ENCODE measurements at regions not wholly inside any gene's neighbourhood (a gene's known extent, or its start where the extent isn't known, plus 50 kb on each side); places are given as distances from the start of the nearest gene placed in this dataset.
A peak's percentile ranks its signal among the peaks of the same experiment; 100 is the strongest.

DNA sequence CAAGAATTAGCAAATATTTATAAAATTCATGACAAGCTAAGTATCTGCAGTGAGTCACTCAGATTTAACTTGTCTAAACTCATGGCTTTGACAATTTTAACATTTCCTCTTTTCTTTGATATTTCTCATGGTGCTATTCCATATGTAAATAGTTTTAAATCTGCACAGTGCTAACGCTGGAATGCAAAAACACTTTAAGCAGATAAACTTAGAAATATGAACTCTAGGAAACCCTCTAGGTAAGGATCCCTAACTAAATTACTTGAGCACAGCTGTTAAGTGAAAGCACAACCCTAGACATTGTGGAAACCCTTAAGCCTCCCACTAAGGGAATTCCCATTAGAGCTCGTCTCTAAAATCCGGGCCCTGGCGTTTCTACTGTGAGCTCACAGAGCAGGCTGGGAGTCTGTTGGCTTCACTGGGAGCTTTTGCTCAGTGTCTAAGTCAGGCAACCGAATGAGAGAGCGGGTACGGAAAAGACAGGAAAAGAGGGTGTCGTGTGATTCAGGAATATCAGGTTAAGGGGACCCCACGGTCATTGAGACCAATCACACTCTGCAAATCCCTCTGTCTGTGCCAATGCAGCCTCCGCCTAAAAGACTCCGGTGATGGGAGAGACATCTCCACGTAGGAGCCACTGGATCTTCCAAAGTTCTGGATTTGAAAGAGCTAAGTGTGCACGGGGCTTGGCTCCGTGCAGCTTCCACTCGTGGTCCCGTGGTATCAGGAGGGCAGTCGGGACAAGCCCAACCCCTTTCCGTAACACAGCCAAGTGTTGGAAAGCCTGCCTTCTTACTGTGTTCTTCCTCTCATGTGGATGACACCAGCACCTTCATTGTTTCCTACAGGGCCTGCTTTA, 112.3 kb upstream of the RPS6KA2 start:
- H3K79me2 ChIP-seq (ENCODE audit: insufficient read depth): no peaks in the 10 kb centered on the region
- no peaks in the 10 kb centered on the region for H4K20me1 ChIP-seq (ENCODE audit: insufficient read depth)
- H3K4me3 ChIP-seq: no peak overlapping the region
- H3K36me3 ChIP-seq (ENCODE audit: low read depth): no peaks in the 10 kb centered on the region
- TF ChIP-seq EZH2 (IDR thresholded peaks at IDR 0.05; ENCODE audit: insufficient read depth, poor library complexity, severe bottlenecking) (no peak), EZH2phosphoT487 (IDR thresholded peaks at IDR 0.05; ENCODE audit: insufficient read depth, low read depth) (no peak)
- no peaks in the 10 kb centered on the region for H3K9me3 ChIP-seq (ENCODE audit: low read depth)
- in situ Hi-C loops (cut with MboI): no loop called here
- H3F3A ChIP-seq (ENCODE audit: insufficient read depth): no peaks in the 10 kb centered on the region
- 71 to 74% methylated on average over 18 of the region's 18 CpGs for WGBS, 2 experiments (ENCODE audit: low coverage in 1 of 2, low lambda C conversion rate in 2 of 2, missing lambda C conversion rate in 2 of 2)
- H2AFZ ChIP-seq: no peak overlapping the region
- H3K9ac ChIP-seq: no peak overlapping the region
- H3K27ac ChIP-seq: no peak overlapping the region
- no peaks in the 10 kb centered on the region for H3K4me1 ChIP-seq (ENCODE audit: insufficient read depth)
- H3K9me2 ChIP-seq (ENCODE audit: insufficient read depth): no peaks in the 10 kb centered on the region
- no peaks in the 10 kb centered on the region for H3K27me3 ChIP-seq (replicated peaks; ENCODE audit: insufficient read depth)
- DNase-seq: no peak
- no peak overlapping the region for H3K4me2 ChIP-seq (ENCODE audit: unreplicated experiment)

DNA sequence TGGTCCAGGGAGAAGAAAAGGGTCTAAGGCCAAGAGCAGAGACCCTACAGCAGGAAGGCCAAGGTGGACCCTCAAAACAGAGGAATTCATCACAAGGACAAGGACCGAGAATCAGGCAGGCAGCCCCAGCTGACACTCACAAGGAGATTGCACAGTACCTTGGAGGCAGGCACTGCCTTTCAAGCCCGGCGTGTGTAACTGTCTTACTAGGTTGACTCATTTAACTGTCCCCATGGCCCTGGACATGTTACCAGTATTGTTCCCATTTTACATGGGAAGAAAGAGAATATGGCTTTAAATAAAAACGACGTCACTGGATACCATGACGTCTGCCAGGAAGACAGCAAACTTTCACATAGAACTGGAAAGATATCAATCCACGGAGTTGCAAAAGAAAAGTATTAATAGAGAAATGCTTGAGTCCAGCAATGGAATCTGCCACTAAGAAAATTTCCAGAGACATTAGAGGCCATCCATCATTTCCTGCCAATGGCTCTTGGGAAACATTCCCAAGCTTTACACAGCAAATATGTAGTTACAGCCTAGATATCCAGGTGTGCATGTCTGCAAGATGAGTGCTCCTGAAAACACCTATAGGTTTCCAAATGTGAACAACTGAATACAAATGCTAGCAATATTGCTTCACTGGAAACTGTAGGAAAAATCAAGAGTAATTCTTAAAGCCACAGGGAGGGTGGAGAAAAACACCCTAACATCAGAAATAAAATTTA, 111.5 kb upstream of the RPS6KA2 start:
- no peaks in the 10 kb centered on the region for H3K9me3 ChIP-seq (ENCODE audit: low read depth)
- H3F3A ChIP-seq (ENCODE audit: insufficient read depth): no peaks in the 10 kb centered on the region
- no peak overlapping the region for H2AFZ ChIP-seq
- no peaks in the 10 kb centered on the region for H3K4me1 ChIP-seq (ENCODE audit: insufficient read depth)
- no peaks in the 10 kb centered on the region for H3K79me2 ChIP-seq (ENCODE audit: insufficient read depth)
- H3K36me3 ChIP-seq (ENCODE audit: low read depth): no peaks in the 10 kb centered on the region
- in situ Hi-C loops (cut with MboI): no loop called here
- H3K4me3 ChIP-seq: no peak overlapping the region
- DNase-seq: no peak
- H3K9me2 ChIP-seq (ENCODE audit: insufficient read depth): no peaks in the 10 kb centered on the region
- TF ChIP-seq EZH2 (IDR thresholded peaks at IDR 0.05; ENCODE audit: insufficient read depth, poor library complexity, severe bottlenecking): no peak
- TF ChIP-seq EZH2phosphoT487 (IDR thresholded peaks at IDR 0.05; ENCODE audit: insufficient read depth, low read depth): no peak
- no peak overlapping the region for H3K4me2 ChIP-seq (ENCODE audit: unreplicated experiment)
- no peak overlapping the region for H3K9ac ChIP-seq
- no peak overlapping the region for H3K27ac ChIP-seq
- WGBS, 2 experiments (ENCODE audit: low coverage in 1 of 2, low lambda C conversion rate in 2 of 2, missing lambda C conversion rate in 2 of 2): 73 to 75% methylated on average over 7 of the region's 7 CpGs
- no peaks in the 10 kb centered on the region for H3K27me3 ChIP-seq (replicated peaks; ENCODE audit: insufficient read depth)
- H4K20me1 ChIP-seq (ENCODE audit: insufficient read depth): no peaks in the 10 kb centered on the region

DNA sequence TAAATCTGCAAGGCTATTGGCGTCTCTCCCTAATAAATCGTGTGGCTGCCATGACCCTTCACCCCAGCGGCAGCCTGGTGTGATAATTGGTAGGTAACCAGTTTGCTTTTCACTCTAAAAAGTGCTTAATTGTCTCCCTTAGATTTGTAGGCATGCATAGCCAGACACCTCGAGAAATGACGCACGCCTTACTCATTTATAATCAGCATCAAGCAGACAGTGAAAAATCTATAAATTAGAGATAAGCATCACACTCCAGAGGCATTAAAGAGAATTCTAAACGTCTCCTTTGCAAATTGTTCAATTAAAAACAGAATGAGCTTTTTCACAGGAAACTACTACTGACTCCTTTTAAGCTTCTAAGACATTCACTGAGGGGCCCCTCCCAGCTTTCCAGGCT, 110.2 kb upstream of the RPS6KA2 start:
- no peaks in the 10 kb centered on the region for H3K27me3 ChIP-seq (replicated peaks; ENCODE audit: insufficient read depth)
- H3K9me3 ChIP-seq (ENCODE audit: low read depth): no peaks in the 10 kb centered on the region
- no peaks in the 10 kb centered on the region for H4K20me1 ChIP-seq (ENCODE audit: insufficient read depth)
- H3K4me3 ChIP-seq: no peak overlapping the region
- TF ChIP-seq EZH2 (IDR thresholded peaks at IDR 0.05; ENCODE audit: insufficient read depth, poor library complexity, severe bottlenecking): no peak
- TF ChIP-seq EZH2phosphoT487 (IDR thresholded peaks at IDR 0.05; ENCODE audit: insufficient read depth, low read depth): no peak
- H3K36me3 ChIP-seq (ENCODE audit: low read depth): no peaks in the 10 kb centered on the region
- no peaks in the 10 kb centered on the region for H3K4me1 ChIP-seq (ENCODE audit: insufficient read depth)
- no peak overlapping the region for H2AFZ ChIP-seq
- H3K9me2 ChIP-seq (ENCODE audit: insufficient read depth): no peaks in the 10 kb centered on the region
- no peak overlapping the region for H3K9ac ChIP-seq
- H3K27ac ChIP-seq: no peak overlapping the region
- no peak for DNase-seq
- no peaks in the 10 kb centered on the region for H3F3A ChIP-seq (ENCODE audit: insufficient read depth)
- no peaks in the 10 kb centered on the region for H3K79me2 ChIP-seq (ENCODE audit: insufficient read depth)
- no peak overlapping the region for H3K4me2 ChIP-seq (ENCODE audit: unreplicated experiment)
- 52 to 61% methylated on average over 7 of the region's 7 CpGs for WGBS, 2 experiments (ENCODE audit: low coverage in 1 of 2, low lambda C conversion rate in 2 of 2, missing lambda C conversion rate in 2 of 2)
- in situ Hi-C loops (cut with MboI): no loop called here

DNA sequence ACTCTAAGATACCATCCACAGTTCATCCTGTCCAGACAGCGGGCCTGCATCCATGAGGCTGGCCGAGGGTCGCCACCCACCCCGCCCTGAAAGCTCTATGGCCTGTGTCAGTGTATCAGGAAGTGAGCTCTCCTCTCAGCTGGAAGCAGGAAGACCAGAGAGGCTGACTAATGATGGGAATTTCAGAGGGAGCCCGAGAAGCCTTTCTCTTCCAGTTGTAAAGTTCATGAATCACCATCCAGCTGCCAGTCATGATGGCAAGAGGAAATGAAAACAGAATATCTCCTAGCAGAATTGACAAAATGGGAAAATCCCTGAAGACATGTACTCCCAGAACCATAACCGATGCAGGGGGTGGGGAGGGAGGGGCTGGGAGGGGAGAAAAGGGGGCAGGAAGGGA, 109.6 kb upstream of the RPS6KA2 start:
- no peak overlapping the region for H3K9ac ChIP-seq
- in situ Hi-C loops (cut with MboI): no loop called here
- H2AFZ ChIP-seq: no peak overlapping the region
- no peaks in the 10 kb centered on the region for H3F3A ChIP-seq (ENCODE audit: insufficient read depth)
- H3K9me2 ChIP-seq (ENCODE audit: insufficient read depth): no peaks in the 10 kb centered on the region
- H3K36me3 ChIP-seq (ENCODE audit: low read depth): no peaks in the 10 kb centered on the region
- H3K9me3 ChIP-seq (ENCODE audit: low read depth): no peaks in the 10 kb centered on the region
- H3K4me2 ChIP-seq (ENCODE audit: unreplicated experiment): no peak overlapping the region
- TF ChIP-seq EZH2phosphoT487 (IDR thresholded peaks at IDR 0.05; ENCODE audit: insufficient read depth, low read depth) (no peak), EZH2 (IDR thresholded peaks at IDR 0.05; ENCODE audit: insufficient read depth, poor library complexity, severe bottlenecking) (no peak)
- DNase-seq: peak; percentile 47
- no peak overlapping the region for H3K4me3 ChIP-seq
- H4K20me1 ChIP-seq (ENCODE audit: insufficient read depth): no peaks in the 10 kb centered on the region
- no peaks in the 10 kb centered on the region for H3K79me2 ChIP-seq (ENCODE audit: insufficient read depth)
- WGBS, 2 experiments (ENCODE audit: low coverage in 1 of 2, low lambda C conversion rate in 2 of 2, missing lambda C conversion rate in 2 of 2): 53 to 58% methylated on average over 6 of the region's 6 CpGs
- no peaks in the 10 kb centered on the region for H3K4me1 ChIP-seq (ENCODE audit: insufficient read depth)
- H3K27ac ChIP-seq: no peak overlapping the region
- no peaks in the 10 kb centered on the region; the same call in 1 of the 2 replicates for H3K27me3 ChIP-seq (replicated peaks; ENCODE audit: insufficient read depth)
